GM18498 (cell line): ENCODE measurements at regions not wholly inside any gene's neighbourhood (a gene's known extent, or its start where the extent isn't known, plus 50 kb on each side); places are given as distances from the start of the nearest gene placed in this dataset.
"Not testable (repeated sequence)": the region's sequence is repeated elsewhere in the genome, so short reads cannot be mapped to it uniquely, and the experiment has no call there.

Experiments
- ATAC-seq: cut with Tn5 transposase; IDR thresholded peaks from one replicate; pipeline ENCODE4 v1.9.1; 2021; ENCODE audit warnings: mild to moderate bottlenecking, moderate library complexity; ENCODE audit not compliant: unreplicated experiment

DNA sequence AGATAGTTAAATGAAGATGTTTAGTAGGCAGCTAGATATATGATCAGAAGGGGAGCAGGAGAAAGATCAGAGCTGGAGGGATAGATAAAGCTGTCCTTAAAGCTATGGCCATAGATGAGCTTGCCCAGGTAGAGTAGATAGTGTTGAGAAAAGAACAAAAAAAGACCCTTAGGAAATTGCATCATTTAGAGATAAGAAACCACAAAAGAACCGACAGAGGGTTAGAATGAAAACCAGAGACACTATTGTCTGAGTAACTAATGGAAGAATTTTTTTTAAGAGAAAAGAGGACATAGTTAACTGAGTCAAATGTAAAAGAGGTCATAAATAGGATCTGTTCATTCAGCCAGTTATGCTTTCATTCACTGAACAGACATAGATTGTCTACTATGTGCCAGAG, 101.8 kb downstream of the TNFAIP3 start:
- ATAC-seq: no peak

GRCh38 chr6:137969874-137970273, 102.8 kb downstream of the TNFAIP3 start:
- ATAC-seq: no peak

DNA sequence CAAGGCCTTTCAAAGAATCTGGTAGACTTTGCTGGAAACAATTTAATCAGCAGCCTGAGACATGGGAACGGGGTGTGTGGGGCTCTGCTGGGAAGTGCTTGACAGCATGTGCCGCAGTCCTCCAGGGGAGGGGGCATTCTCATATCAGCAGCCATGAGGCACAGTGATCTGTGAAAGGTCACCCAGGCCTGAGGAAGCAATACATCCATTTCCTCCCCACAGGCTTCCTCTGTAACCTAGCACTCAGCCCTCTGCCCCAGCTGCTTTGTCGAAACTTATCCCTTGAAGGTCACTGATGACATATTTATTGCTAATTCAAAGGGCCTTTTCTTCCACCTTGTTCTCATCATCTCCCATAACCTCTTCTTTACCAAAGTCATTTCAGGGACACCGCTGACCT, 103.3 kb downstream of the TNFAIP3 start:
- ATAC-seq: peak; percentile 59

DNA sequence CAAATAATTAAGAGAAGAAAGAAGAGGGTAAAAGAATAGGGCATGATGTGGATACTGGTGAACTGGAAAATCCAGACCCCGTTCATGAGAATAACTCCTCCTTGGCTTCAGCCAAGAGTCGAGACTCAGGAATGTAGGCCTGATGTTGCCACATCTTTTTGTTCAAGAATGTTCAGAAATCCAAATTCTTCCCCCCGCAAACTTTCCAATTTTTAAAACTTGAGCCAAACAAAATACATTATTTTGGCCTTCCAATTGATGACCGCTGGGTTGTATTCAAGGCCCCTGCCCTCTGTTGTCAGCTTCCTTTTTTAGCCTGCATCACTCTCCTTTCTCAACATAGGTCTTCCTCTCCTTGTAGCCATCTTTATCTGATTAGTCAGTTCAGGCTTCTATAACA, 106.1 kb downstream of the TNFAIP3 start:
- ATAC-seq: no peak

GRCh38 chr6:137975188-137975940, 108.3 kb downstream of the TNFAIP3 start:
- ATAC-seq: peak; percentile 51

GRCh38 chr6:137976430-137976829, 109.4 kb downstream of the TNFAIP3 start:
- no peak for ATAC-seq

DNA sequence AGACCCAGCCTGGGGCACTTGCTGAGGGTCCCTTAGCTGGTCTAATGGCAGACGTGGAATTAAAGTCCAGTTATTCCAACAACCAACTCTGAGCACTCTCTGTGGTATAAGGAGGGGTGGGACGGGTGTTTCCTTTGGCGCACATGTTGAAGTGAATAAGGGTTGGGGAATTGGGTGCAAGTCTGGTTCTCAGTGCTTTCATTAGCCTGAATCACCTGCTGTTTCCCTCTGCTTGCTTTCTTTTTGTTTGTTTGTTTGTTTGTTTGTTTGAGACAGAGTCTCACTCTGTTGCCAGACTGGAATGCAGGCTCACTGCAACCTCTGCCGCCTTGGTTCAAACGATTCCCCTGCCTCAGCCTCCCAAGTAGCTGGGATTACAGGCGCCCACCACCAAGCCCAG, 110.1 kb downstream of the TNFAIP3 start:
- no peak for ATAC-seq

DNA sequence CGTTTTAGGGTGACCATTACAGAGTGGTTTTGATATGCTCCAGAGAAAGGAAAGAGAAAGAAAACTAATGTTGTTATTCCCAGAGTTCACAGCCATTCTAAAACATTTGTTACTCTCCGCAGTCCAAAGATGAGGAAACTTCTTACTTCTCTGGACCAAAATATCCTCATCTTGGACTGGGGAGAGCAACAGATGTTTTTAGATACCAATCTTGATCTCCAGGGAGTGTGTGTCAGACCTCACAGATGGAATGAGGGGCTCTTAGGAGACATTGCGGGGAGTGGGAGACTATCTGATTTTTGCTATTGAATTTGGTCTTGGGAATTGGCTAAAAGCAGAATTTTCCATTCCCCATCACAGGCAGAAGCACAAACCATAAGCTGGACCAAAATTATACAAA, 110.8 kb downstream of the TNFAIP3 start:
- no peak for ATAC-seq

DNA sequence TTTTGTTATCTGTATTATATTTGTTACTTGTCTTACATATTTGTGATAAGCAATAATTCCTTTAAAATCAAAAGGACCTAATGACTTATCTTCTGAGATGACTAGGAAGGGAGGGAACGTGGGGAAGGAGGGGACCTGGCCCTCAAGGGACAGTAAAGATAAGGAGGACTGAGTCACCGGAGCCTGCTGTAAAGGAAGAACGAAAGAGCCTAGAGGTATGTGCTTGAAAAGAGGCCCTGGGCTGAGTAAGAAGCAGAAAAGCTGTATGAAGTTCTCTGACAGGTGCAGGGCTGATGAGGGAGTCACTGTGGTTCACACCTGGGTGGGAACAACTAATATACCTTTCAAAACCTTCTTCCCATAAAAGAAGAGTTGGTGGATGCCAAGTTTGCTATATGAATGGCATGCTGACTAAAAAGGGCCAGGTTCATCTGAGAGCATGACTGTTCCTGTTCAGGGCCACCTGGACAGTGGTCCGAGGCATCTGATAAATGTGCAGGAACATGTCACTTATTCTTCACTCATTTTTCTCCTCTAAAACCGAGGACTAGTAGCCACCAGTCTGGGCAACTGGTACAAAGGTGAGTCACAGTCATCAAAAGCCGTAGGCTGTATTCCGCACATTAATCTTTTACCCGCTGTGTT, 111.3 kb downstream of the TNFAIP3 start:
- peak; percentile 45 for ATAC-seq

- ATAC-seq: not testable (repeated sequence)
Observed at GRCh38 chr6:137979263-137979662, 112.2 kb downstream of the TNFAIP3 start.

DNA sequence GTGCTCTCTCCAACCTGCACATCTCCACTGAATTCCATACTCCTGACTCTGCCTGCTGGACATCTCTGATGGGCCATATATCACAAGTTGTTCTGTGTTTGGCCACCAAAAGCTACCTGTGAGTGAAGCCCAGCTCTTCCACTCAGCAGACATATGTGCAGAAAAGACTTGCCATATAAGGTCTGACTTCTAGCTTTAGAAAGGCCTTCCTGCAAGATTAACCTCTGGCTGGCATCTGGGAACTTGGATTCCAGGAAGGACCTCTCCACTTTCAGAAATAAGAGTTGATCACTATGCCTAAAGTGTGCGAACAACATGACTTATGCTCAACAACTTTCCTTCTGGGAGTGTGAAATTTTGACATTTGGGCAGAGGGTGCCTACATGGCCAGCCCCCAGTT, 113.7 kb downstream of the TNFAIP3 start:
- no peak for ATAC-seq

DNA sequence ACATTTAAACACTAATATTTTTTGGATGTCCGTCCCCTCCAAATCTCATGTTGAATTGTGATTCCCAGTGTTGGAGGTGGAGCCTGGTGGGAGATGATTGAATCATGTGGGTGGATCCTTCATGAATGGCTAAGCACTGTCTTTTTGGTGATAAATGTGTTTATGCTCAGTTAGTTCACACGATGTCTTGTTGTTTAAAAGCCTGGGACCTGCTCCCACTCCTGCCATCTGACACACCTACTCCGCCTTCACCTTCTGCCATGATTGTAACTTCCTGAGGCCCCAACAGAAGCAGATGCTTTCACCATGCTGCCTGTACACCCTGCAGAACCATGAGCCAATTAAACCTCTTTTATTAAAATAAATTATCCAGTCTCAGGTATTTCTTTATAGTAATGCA, 114.7 kb downstream of the TNFAIP3 start:
- ATAC-seq: no peak

DNA sequence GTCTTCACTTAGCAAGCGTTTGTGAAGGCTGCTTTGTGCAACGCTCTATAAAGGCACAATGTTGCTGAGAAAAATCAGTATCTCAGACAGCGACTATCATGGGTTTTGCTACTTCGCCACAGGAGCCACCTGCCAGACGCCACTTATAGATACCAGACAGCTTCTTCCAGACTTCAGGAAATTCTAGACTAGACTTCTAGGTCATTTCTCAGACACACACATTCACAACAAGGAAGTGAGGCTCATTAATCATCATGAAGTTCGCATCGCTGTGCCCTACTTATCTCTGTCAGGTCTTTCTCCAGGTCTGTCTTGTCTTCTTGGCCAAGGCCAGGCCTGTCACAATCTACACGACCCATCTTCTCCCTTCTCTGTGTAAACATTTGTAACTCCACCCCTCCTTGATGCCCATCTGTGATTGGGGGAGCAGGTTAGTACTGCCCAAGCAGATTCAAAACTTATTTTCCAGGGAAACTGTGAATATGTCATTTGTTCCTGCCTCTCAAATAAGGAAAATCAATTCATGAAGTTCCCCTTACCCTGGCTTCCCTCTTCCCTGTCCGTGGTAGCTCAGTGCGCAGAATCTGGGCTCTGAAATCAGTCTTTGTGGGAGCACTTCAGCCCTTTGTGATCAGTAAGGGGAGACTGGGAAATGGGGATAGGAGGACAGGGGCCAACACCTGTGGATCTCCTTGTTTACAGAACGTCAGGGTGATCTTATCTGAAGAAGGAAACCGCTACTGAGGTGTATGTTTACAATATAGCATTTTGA, 115.5 kb downstream of the TNFAIP3 start:
- no peak for ATAC-seq

DNA sequence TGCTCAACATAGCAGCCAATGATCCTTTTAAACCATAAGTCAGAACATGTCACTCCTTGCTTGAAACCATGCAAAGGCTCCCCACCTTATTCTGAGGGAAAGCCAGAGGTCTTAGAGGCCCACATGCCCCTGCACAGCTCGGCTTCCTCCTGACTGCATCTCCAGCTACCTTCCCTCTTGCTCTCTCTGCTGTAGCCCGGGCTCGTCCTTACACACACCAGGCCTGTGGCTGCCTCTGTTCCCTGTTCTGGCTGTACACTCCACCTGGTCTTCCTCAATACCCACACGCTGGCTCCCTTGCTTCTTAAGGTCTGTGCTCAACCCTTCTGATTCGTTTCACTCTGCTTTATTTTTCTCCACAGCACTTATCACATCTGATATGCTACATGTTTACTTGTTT, 116.2 kb downstream of the TNFAIP3 start:
- no peak for ATAC-seq

DNA sequence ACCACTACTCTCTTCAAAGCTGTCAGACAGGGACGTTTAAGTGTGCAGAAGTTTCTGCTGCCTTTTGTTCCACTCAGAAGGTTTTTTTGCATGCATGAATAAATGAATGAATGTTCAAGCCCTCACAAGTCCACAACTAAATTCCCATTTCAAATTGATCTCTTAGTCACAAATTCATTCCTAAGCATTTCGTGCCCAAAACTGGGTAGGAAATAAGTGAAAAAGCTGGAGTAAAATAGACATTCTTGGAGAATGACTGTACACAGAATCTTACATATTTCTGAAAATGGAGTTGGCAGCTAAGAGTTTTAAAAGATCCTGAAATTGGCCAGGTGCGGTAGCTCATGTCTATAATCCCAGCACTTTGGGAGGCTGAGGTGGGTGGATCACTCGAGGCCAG, 117.6 kb downstream of the PERP start:
- ATAC-seq: no peak

- ATAC-seq: no peak
Observed at GRCh38 chr6:137995371-137995770, 111.8 kb downstream of the PERP start.

DNA sequence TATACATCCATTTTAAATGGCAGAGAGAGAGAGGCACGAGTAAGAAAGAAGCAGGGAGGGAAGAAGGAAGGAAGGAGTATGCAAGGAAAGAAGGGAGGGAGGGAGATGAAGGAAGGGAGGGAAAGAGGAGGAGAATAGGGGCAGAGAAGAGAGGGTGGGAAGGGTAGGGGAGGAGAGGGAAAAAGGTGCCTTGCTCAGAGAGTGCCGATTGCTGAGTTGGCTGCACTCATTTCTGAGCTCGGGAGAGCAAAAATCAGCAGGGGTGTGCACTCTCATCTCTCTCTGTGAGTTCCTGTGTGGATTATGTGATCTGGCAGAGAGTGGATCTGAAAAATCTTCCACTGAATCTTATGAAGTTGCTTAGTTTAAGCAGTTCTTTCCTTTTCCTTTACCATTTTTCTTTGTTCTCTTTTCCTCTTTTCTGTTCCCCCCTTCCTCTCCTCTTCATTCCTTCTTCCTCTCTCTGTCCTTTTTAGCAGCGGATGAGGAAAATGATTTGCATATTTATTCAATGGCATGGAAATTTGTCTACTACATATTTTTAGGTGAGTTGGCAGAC, 108.7 kb downstream of the PERP start:
- ATAC-seq: no peak

- ATAC-seq: no peak
Observed at GRCh38 chr6:137999815-138000214, 107.4 kb downstream of the PERP start.

DNA sequence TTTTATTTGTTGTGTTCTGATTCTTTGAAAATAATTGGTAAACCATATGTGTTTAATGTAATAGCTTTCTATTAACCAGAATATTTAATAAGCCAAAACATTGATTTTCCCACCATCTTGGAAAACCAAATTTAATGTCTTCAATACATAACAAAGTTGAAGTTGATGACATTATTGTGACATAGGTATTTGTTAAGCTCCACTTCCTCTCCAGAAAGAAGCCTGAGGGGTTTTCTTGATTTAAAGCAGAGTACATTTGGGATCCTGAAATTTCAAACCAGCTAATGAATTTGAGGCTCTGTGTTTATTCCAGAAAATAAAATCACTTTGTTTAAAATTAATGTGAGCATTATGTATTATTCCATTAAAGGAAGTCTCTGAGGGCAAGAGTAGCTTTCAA, 106.3 kb downstream of the PERP start:
- no peak for ATAC-seq

- ATAC-seq: no peak
Observed at GRCh38 chr6:138001750-138002349, 105.4 kb downstream of the PERP start.
